ENCODE measurements at regions not wholly inside any gene's neighbourhood (a gene's known extent, or its start where the extent isn't known, plus 50 kb on each side); places are given as distances from the start of the nearest gene placed in this dataset.
"Not testable (repeated sequence)": the region's sequence is repeated elsewhere in the genome, so short reads cannot be mapped to it uniquely, and the experiment has no call there.

- Histone ChIP-seq H3K27ac (no peak overlapping the region), H3K27me3 (no peaks in the 10 kb centered on the region), H3K36me3 (no peaks in the 10 kb centered on the region), H3K4me1 (no peaks in the 10 kb centered on the region), H3K9me3 (no peaks in the 10 kb centered on the region), H3K4me3 (no peak overlapping the region)
- intact Hi-C loops (cut with DNase I; ENCODE audit: low total_unique reads), result no loop called here
- DNase-seq, result no peak
- TF ChIP-seq CTCF (IDR thresholded peaks at IDR 0.05), result no peak
- TF ChIP-seq POLR2A (IDR thresholded peaks at IDR 0.05), result no peak
These were observed 206.2 kb upstream of the SDK2 start for GRCh38 chr17:73850426-73850825.

- H3K9me3 ChIP-seq, result no peaks in the 10 kb centered on the region
These were observed 206.8 kb upstream of the SDK2 start for GRCh38 chr17:73851091-73851490.

GRCh38 chr17:73851921-73852320 is 207.7 kb upstream of the SDK2 start:
- H3K4me1 ChIP-seq, result no peaks in the 10 kb centered on the region

More at GRCh38 chr17:73851091-73851490, 206.8 kb upstream of the SDK2 start:
- Histone ChIP-seq H3K27me3 (no peaks in the 10 kb centered on the region), H3K4me3 (no peak overlapping the region), H3K4me1 (no peaks in the 10 kb centered on the region), H3K36me3 (no peaks in the 10 kb centered on the region), H3K27ac (no peak overlapping the region)
- intact Hi-C loops (cut with DNase I; ENCODE audit: low total_unique reads), result no loop called here
- TF ChIP-seq CTCF (IDR thresholded peaks at IDR 0.05), result no peak
- TF ChIP-seq POLR2A (IDR thresholded peaks at IDR 0.05), result no peak
- DNase-seq, result no peak

GRCh38 chr17:73855720-73856333 is 211.6 kb upstream of the SDK2 start:
- Histone ChIP-seq H3K4me3 (no peak overlapping the region), H3K36me3 (no peaks in the 10 kb centered on the region), H3K4me1 (no peaks in the 10 kb centered on the region), H3K27me3 (no peaks in the 10 kb centered on the region), H3K9me3 (no peaks in the 10 kb centered on the region), H3K27ac (no peak overlapping the region)
- DNase-seq, result no peak
- intact Hi-C loops (cut with DNase I; ENCODE audit: low total_unique reads), result no loop called here
- TF ChIP-seq POLR2A (IDR thresholded peaks at IDR 0.05), result no peak
- no peak for TF ChIP-seq CTCF (IDR thresholded peaks at IDR 0.05)

More at GRCh38 chr17:73851921-73852320, 207.7 kb upstream of the SDK2 start:
- no peak for DNase-seq
- H3K27me3 ChIP-seq, result no peaks in the 10 kb centered on the region
- no peak overlapping the region for H3K4me3 ChIP-seq
- no peak for TF ChIP-seq CTCF (IDR thresholded peaks at IDR 0.05)
- TF ChIP-seq POLR2A (IDR thresholded peaks at IDR 0.05), result no peak
- intact Hi-C loops (cut with DNase I; ENCODE audit: low total_unique reads), result no loop called here
- no peaks in the 10 kb centered on the region for H3K36me3 ChIP-seq
- no peak overlapping the region for H3K27ac ChIP-seq
- H3K9me3 ChIP-seq, result no peaks in the 10 kb centered on the region

GRCh38 chr17:73856556-73856955 is 212.3 kb upstream of the SDK2 start:
- Histone ChIP-seq H3K9me3 (no peaks in the 10 kb centered on the region), H3K27ac (no peak overlapping the region), H3K36me3 (no peaks in the 10 kb centered on the region), H3K4me3 (no peak overlapping the region), H3K27me3 (no peaks in the 10 kb centered on the region), H3K4me1 (no peaks in the 10 kb centered on the region)
- intact Hi-C loops (cut with DNase I; ENCODE audit: low total_unique reads), result no loop called here
- DNase-seq, result no peak
- TF ChIP-seq CTCF (IDR thresholded peaks at IDR 0.05) (no peak), POLR2A (IDR thresholded peaks at IDR 0.05) (no peak)

GRCh38 chr17:73859439-73860008 is 215.3 kb upstream of the SDK2 start:
- H3K4me3 ChIP-seq; H3K27ac ChIP-seq; H3K27me3 ChIP-seq; H3K9me3 ChIP-seq; DNase-seq; intact Hi-C loops (cut with DNase I; ENCODE audit: low total_unique reads); H3K4me1 ChIP-seq; H3K36me3 ChIP-seq: not testable (repeated sequence)

Data from uterus (tissue), 3 donors.